ENCODE measurements at regions not wholly inside any gene's neighbourhood (a gene's known extent, or its start where the extent isn't known, plus 50 kb on each side); places are given as distances from the start of the nearest gene placed in this dataset.
A peak's percentile ranks its signal among the peaks of the same experiment; 100 is the strongest.
"Not testable (repeated sequence)": the region's sequence is repeated elsewhere in the genome, so short reads cannot be mapped to it uniquely, and the experiment has no call there.

DNA sequence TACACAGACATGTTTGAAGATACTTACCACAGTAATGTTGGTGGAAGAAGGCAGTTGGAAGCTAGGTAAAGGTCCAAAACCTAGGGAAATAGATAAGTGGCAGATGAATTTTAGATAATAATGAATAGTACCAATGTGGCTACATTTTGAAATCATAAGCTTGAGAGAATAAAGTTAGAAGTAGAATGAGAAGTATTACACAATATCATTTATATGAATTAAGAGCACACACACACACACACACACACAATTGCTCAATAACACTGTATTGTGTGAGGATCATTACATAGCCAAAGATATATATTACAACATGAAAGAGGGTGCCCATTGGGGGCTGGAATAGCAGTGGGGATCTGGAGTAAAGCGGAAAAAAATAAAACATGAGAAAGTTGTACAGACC lies 149.0 kb upstream of the EYA4 start:
- no peak overlapping the region for H3K4me3 ChIP-seq (replicated peaks; ENCODE audit: low read depth, low read length)
- no peak for DNase-seq (ENCODE audit: low read depth)
- TF ChIP-seq, protein P1, sequence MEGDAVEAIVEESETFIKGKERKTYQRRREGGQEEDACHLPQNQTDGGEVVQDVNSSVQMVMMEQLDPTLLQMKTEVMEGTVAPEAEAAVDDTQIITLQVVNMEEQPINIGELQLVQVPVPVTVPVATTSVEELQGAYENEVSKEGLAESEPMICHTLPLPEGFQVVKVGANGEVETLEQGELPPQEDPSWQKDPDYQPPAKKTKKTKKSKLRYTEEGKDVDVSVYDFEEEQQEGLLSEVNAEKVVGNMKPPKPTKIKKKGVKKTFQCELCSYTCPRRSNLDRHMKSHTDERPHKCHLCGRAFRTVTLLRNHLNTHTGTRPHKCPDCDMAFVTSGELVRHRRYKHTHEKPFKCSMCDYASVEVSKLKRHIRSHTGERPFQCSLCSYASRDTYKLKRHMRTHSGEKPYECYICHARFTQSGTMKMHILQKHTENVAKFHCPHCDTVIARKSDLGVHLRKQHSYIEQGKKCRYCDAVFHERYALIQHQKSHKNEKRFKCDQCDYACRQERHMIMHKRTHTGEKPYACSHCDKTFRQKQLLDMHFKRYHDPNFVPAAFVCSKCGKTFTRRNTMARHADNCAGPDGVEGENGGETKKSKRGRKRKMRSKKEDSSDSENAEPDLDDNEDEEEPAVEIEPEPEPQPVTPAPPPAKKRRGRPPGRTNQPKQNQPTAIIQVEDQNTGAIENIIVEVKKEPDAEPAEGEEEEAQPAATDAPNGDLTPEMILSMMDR (IDR thresholded peaks at IDR 0.05; ENCODE audit: low read length, missing control alignments): no peak

DNA sequence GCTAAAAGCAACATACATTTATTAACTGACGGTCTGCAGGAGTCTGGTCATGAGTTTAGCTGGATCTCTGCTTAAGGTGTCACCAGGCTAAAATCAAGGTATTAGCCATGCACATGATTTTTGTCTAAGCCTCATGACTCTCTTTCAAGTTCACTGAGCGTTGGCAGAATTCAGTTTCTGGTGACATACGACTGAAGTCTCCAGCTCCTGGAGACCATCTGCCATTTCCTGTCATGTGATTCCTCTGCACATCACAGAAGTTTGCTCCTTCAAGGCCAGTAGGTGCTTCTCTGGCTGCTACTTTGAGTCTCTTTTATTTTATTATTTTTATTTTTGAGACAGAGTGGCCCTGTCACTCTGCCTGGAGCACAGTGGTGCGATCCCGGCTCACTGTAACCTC lies 148.4 kb upstream of the EYA4 start:
- no peak for DNase-seq (ENCODE audit: low read depth)
- TF ChIP-seq, protein P1 (IDR thresholded peaks at IDR 0.05; ENCODE audit: low read length, missing control alignments): no peak
- no peak overlapping the region for H3K4me3 ChIP-seq (replicated peaks; ENCODE audit: low read depth, low read length)

DNA sequence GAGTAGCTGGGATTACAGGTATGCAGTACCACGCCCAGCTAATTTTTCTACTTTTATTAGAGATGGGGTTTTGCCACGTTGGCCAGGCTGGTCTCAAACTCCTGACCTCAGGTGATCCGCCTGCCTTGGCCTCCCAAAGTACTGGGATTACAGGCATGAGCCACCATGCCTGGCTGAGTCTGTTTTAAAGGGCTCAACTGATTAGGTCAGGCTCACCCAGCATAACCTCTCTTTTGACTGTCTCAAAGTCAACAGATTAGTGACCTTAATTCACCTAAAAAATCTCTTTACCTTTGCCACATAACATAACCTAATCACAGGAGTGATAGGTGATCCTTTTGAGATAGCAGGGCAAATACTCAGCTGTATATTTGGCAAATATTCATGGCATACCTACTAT lies 147.9 kb upstream of the EYA4 start:
- not testable (repeated sequence) for H3K4me3 ChIP-seq (replicated peaks; ENCODE audit: low read depth, low read length); DNase-seq (ENCODE audit: low read depth)

DNA sequence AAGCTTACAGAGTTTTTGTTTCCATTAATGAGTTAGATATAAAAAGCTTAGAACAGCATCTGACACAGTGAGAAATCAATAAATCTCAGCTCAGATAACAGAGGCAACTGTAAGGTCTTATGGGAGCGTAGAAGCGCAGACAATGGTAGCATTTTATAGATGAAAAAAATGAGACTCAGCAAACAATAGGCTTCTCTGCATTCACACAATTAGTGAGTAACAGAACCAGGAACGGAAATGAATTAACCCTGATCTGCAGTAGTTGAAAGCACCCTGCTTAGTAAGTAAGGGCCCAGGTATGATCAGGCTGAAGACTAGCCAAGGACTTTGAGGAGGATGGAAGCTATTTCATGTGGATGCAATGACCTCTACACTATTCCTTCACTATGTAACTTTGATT lies 147.2 kb upstream of the EYA4 start:
- DNase-seq (ENCODE audit: low read depth): no peak
- TF ChIP-seq, protein P1 (IDR thresholded peaks at IDR 0.05; ENCODE audit: low read length, missing control alignments): no peak
- no peak overlapping the region for H3K4me3 ChIP-seq (replicated peaks; ENCODE audit: low read depth, low read length)

DNA sequence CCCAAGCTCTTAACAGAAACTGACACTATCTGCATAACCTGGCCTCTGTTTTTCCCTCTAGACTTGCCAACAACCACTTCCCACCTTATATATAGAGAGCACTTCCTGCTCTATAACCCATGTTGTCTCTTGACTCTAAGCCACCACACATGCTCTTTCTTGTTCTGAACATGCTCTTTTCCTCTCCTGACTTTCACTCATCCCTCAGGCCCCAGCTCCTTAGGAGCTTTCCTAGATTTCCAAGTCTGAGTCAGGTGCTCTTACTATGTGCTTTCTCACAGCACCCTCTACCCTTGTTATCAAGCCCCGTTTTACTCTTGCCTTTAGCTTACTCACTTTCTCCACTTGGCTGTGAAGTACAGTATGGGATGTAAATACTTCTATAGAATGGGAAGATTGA lies 143.9 kb upstream of the EYA4 start:
- no peak for DNase-seq (ENCODE audit: low read depth)
- TF ChIP-seq, protein P1 (IDR thresholded peaks at IDR 0.05; ENCODE audit: low read length, missing control alignments): no peak
- no peak overlapping the region for H3K4me3 ChIP-seq (replicated peaks; ENCODE audit: low read depth, low read length)

DNA sequence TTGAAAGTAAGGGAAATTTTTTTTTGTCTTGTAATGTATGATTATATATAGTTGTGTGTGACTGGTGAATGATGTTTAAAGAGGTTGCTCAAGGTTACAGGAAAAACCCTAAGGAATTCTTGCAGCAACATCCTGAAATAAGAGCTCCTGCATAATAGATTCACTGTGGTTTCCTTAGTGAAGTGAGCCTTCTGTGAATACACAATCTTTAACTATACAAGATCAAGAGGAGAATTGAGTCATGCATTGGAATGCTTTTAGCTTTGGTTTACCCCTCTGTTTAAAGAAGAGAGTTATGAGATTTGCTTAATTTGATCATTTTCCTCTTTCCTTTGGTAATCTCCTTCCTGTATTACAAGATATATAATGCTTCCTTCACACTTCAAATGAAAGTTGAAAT lies 141.6 kb upstream of the EYA4 start:
- DNase-seq (ENCODE audit: low read depth): peak; percentile 76
- TF ChIP-seq, protein P1 (IDR thresholded peaks at IDR 0.05; ENCODE audit: low read length, missing control alignments): no peak
- no peak overlapping the region for H3K4me3 ChIP-seq (replicated peaks; ENCODE audit: low read depth, low read length)

DNA sequence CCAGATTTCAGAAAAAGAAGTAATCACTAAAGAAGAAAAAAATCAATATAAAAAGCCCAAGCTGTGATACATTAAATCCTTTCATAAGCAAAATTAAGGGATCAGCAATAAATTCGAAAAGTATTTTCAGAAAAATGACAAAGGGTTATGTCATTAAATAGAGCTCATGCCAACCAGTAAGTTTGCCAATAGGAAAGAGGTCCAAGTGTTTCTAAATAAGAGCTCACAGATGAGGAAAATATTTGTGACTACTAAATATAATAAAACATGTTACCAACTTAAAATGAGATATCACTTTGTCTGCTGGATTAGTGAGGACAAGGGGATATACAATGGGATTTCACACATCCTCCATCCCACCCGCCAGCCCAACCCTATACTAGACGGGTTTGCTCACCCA lies 140.3 kb upstream of the EYA4 start:
- no peak for DNase-seq (ENCODE audit: low read depth)
- TF ChIP-seq, protein P1 (IDR thresholded peaks at IDR 0.05; ENCODE audit: low read length, missing control alignments): no peak

DNA sequence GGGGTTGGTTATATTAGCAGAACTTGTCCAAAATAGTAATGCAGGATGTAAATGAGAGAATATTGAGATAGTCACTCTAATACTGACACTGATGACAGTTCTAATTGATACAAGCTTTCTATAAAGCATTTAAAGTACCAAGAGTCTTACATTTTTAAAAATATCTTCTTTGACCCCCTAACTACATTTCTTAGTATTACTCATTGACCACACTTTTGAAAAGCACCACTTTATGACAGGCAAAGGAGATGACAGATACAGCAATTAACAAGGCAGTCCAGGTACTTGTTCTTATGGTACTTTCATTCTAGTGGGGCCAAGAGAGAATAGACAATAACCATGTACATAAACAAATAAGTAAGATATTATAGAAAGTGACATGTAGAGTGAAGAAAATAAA lies 139.4 kb upstream of the EYA4 start:
- no peak for DNase-seq (ENCODE audit: low read depth)
- TF ChIP-seq, protein P1 (IDR thresholded peaks at IDR 0.05; ENCODE audit: low read length, missing control alignments): no peak

More for the DNA sequence above, 140.3 kb upstream of the EYA4 start:
- no peak overlapping the region for H3K4me3 ChIP-seq (replicated peaks; ENCODE audit: low read depth, low read length)

More for the DNA sequence above, 139.4 kb upstream of the EYA4 start:
- H3K4me3 ChIP-seq (replicated peaks; ENCODE audit: low read depth, low read length): no peak overlapping the region

Measured in fibroblast of pulmonary artery (primary cell).